GM21526 (cell line): ENCODE measurements at regions not wholly inside any gene's neighbourhood (a gene's known extent, or its start where the extent isn't known, plus 50 kb on each side); places are given as distances from the start of the nearest gene placed in this dataset.

Experiments used
- ATAC-seq: cut with Tn5 transposase; IDR thresholded peaks from one replicate; pipeline ENCODE4 v1.9.1; 2021; ENCODE audit warnings: moderate library complexity; ENCODE audit not compliant: unreplicated experiment, low FRiP score

- ATAC-seq, result no peak
Observed at GRCh38 chr21:29436650-29437049, 137.9 kb downstream of the BACH1 start.

GRCh38 chr21:29441651-29442050 lies 142.9 kb downstream of the BACH1 start:
- no peak for ATAC-seq

- ATAC-seq, result no peak
Observed at GRCh38 chr21:29443411-29444010, 144.8 kb downstream of the BACH1 start.

GRCh38 chr21:29448766-29449165 lies 150.0 kb downstream of the BACH1 start:
- no peak for ATAC-seq

- ATAC-seq, result no peak
Observed at GRCh38 chr21:29449306-29449950, 150.7 kb downstream of the BACH1 start.

- ATAC-seq, result no peak
Observed at GRCh38 chr21:29450058-29450457, 151.3 kb downstream of the BACH1 start.

GRCh38 chr21:29453511-29453910 lies 154.8 kb downstream of the BACH1 start:
- no peak for ATAC-seq

GRCh38 chr21:29454179-29454578 lies 155.5 kb downstream of the BACH1 start:
- no peak for ATAC-seq

DNA sequence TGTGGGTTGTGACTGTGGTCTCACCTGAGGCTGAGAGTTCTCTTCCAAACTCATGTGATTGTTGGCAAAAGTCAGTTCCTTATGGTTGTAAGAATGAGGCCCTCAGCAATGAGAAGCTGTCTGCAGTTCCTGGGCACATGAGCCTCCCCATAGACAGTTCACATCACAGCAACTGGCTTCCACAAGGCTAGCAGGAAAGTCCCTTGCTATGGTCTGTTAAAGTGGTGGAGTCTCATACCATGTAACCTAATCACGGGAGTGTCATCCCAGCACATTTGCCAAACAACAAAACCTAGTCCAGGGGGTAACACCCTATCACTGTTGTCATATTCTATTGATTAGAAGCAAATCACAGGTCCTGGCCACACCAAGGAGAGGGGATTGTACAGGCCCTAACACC lies 163.8 kb downstream of the BACH1 start:
- ATAC-seq, result no peak

- ATAC-seq, result no peak
Observed at GRCh38 chr21:29465546-29465945, 166.8 kb downstream of the BACH1 start.

DNA sequence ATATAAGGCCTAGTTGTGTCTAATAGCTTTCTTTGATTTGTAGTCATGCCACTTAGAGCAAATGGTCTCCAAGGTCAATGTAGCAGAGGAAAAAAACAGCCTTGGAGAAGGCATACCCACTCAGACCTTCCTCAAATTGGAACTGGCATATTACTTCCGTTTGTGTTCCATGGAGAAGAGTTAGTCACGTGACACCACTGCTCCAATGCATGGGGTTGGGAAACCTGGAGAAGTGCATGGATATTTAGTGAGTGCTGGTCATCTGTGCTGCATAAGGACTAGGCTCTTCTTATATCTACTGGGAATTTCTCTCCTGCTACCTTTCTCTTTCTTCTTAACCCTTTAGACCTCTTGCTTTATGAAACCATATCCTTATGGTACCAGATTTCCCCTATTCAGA lies 167.8 kb downstream of the BACH1 start:
- ATAC-seq, result no peak

DNA sequence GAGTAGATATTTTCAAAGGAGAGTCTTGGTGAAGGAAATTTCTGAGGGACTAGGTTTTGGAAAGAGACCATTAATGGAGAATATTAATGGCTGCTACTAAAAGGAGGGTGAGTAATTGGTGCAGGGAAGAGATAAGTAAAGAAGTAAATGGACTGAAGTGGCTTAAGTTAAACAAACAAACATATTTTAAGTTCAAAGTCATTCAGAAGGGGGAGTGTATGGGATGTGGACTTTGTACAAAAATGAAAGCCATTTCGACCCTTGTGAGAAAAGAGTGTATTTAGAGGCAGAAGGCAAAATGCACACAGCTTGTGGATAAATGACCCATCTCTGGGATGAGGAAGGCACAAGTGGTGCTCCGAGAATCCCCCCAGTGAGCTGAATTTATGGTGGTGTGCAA lies 171.7 kb downstream of the BACH1 start:
- no peak for ATAC-seq

GRCh38 chr21:29473808-29474207 lies 175.1 kb downstream of the BACH1 start:
- no peak for ATAC-seq

DNA sequence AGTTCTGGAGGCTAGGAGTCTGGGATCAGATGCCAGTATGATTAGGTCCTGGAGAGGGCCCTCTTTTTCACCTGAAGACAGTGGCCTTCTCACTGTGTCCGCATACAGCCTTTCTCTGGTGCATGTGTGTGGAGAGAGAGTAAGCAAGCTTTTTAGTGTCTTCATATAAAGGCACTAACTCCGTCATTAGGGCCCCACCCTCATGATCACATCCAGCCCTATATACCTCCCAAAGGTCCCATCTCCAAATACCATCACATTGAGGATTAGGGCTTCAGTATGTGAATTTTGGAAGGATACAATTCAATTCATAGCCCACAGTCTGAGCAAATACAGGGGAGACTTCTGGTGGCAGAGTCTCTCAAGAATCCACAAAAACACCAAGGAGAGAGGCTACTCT lies 176.6 kb downstream of the BACH1 start:
- no peak for ATAC-seq

DNA sequence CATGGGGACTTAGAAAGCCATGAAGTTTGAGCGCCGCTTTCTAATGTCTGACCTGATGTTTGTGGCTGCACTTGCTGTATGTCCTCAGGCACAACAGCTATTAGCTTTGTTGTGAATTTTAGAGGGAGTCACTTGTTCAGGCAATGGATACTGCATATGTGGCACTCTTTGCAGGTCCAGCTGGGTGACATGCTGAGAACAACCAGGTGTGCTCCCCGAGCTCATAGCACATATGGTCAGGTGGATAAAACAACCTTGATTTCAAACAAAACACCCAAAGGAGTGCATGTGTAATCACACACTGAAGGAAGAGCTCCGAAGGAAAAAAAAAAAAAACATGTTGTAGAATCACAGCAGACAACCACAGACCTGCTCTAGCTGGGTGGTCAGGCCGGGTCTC lies 178.6 kb downstream of the BACH1 start:
- no peak for ATAC-seq

DNA sequence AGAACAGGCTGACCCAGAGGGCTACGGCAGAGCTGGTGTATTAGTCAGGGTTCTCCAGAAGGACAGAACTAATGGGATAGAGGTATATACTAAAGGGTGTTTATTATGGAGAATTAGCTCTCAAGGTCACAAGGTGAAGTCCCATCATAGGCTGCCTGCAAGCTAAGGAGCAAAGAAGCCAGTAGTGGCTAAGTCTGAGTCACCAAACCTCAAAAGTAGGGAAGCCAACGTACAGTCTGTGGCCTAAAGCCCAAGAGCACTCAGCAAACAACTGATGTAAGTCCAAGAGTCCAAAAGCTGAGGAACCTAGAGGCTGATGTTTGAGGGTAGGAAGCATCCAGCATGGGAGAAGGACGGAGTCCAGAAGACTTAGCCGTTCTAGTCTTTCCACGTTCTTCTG lies 179.2 kb downstream of the BACH1 start:
- no peak for ATAC-seq

- no peak for ATAC-seq
Observed at GRCh38 chr21:29481081-29481480, 182.4 kb downstream of the BACH1 start.

GRCh38 chr21:29481641-29482040 lies 182.9 kb downstream of the BACH1 start:
- ATAC-seq, result no peak

DNA sequence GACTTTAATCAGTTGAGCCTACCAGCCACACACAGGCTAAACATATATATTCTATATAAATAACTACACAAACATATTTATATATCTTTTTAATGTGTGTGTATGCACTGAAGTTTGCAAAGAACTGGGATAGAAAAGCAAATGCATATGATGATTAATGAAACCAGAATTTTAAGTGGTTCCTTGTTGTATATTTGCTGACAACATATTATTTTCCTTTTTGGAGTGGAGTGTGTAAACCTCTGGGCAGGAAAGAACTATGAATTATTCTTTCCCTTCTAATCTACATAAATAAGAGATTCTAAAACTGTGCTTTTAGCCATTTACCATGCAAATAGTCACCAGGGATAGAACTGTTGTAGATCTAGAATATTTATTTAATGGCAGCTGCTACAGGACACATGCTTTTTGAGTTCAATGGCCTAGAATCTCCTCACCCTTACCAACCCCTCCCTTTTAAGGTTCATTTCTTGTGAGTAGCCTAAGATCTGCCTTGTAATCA lies 187.6 kb downstream of the BACH1 start:
- no peak for ATAC-seq
